SK-N-SH treated with all-trans-retinoic acid at 6 μM for 48 hours (cell line): ENCODE measurements at regions not wholly inside any gene's neighbourhood (a gene's known extent, or its start where the extent isn't known, plus 50 kb on each side); places are given as distances from the start of the nearest gene placed in this dataset.

ENCODE experiments used
- ATAC-seq: fragments of 200-7000 bp; cut with Tn5 transposase; 3 replicates; pipeline ENCODE4 v1.9.1; 2020; ENCODE audit warnings: mild to moderate bottlenecking, moderate library complexity
- ARNTL ChIP-seq: fragments of 450-650 bp; formaldehyde crosslinking; IDR thresholded peaks from 2 replicates; pipeline ENCODE4 v1.5.0; 2020; ENCODE audit warnings: low read depth, mild to moderate bottlenecking, moderate library complexity, borderline replicate concordance
- BACH2 ChIP-seq: fragments of 250-450 bp; sonication (Bioruptor Pico); IDR thresholded peaks from 2 replicates; pipeline ENCODE4 v1.9.0; 2021; ENCODE audit warnings: mild to moderate bottlenecking, borderline replicate concordance
- CREB5 ChIP-seq: fragments of 250-450 bp; sonication (Bioruptor Pico); IDR thresholded peaks from 2 replicates; pipeline ENCODE4 v1.5.1; 2020; ENCODE audit warnings: low read depth, mild to moderate bottlenecking, moderate library complexity
- CSDC2 ChIP-seq: fragments of 250-450 bp; sonication (Bioruptor Pico); IDR thresholded peaks from 2 replicates; pipeline ENCODE4 v1.5.0; 2020; ENCODE audit warnings: mild to moderate bottlenecking, moderate library complexity
- CSRNP3 ChIP-seq: fragments of 250-450 bp; sonication (Bioruptor Pico); IDR thresholded peaks from 2 replicates; pipeline ENCODE4 v1.5.1; 2021; ENCODE audit warnings: mild to moderate bottlenecking, moderate library complexity
- ESRRG ChIP-seq: fragments of 250-450 bp; sonication (Bioruptor Pico); IDR thresholded peaks from 2 replicates; pipeline ENCODE4 v1.6.1; 2021; ENCODE audit warnings: mild to moderate bottlenecking
- GLIS3 ChIP-seq: fragments of 250-450 bp; sonication (Bioruptor Pico); IDR thresholded peaks from 2 replicates; pipeline ENCODE4 v1.5.0; 2020; ENCODE audit warnings: mild to moderate bottlenecking, moderate library complexity
- ISL1 ChIP-seq: fragments of 250-450 bp; sonication (Bioruptor Pico); IDR thresholded peaks from 2 replicates; pipeline ENCODE4 v2.1.2; 2022; ENCODE audit warnings: mild to moderate bottlenecking, moderate library complexity
- OSR1 ChIP-seq: fragments of 250-450 bp; sonication (Bioruptor Pico); IDR thresholded peaks from 2 replicates; pipeline ENCODE4 v1.8.0; 2022; ENCODE audit warnings: moderate library complexity, mild to moderate bottlenecking, inconsistent platforms
- POU6F1 ChIP-seq: fragments of 250-450 bp; sonication (Bioruptor Pico); IDR thresholded peaks from 2 replicates; pipeline ENCODE4 v1.8.0; 2021; ENCODE audit warnings: low read depth, mild to moderate bottlenecking, moderate library complexity, borderline replicate concordance
- PPARA ChIP-seq: fragments of 250-450 bp; sonication (Bioruptor Pico); IDR thresholded peaks from 2 replicates; pipeline ENCODE4 v1.5.0; 2020; ENCODE audit warnings: mild to moderate bottlenecking, borderline replicate concordance
- SNAI2 ChIP-seq: fragments of 250-450 bp; sonication (Bioruptor Pico); IDR thresholded peaks from 2 replicates; pipeline ENCODE4 v1.5.0; 2020; ENCODE audit warnings: mild to moderate bottlenecking, moderate library complexity
- TCF4 ChIP-seq: fragments of 250-450 bp; sonication (Bioruptor Pico); IDR thresholded peaks from 2 replicates; pipeline ENCODE4 v1.8.0; 2021; ENCODE audit warnings: mild to moderate bottlenecking, moderate library complexity, borderline replicate concordance
- TOX ChIP-seq: fragments of 250-450 bp; sonication (Bioruptor Pico); IDR thresholded peaks from 2 replicates; pipeline ENCODE4 v1.8.0; 2021; ENCODE audit warnings: mild to moderate bottlenecking, moderate library complexity, borderline replicate concordance
- TSHZ2 ChIP-seq: fragments of 250-450 bp; sonication (Bioruptor Pico); IDR thresholded peaks from 2 replicates; pipeline ENCODE4 v1.5.0; 2020; ENCODE audit warnings: mild to moderate bottlenecking, moderate library complexity
- ZC3H10 ChIP-seq: fragments of 250-450 bp; sonication (Bioruptor Pico); IDR thresholded peaks from 2 replicates; pipeline ENCODE4 v1.5.1; 2021; ENCODE audit warnings: mild to moderate bottlenecking, moderate library complexity
- ZFP3 ChIP-seq: fragments of 250-450 bp; sonication (Bioruptor Pico); IDR thresholded peaks from 2 replicates; pipeline ENCODE4 v1.5.0; 2020; ENCODE audit warnings: mild to moderate bottlenecking, moderate library complexity
- ZFP30 ChIP-seq: fragments of 450-650 bp; formaldehyde crosslinking; IDR thresholded peaks from 2 replicates; pipeline ENCODE4 v1.5.0; 2022; ENCODE audit warnings: mild to moderate bottlenecking, moderate library complexity
- ZNF565 ChIP-seq: fragments of 450-650 bp; formaldehyde crosslinking; conservative IDR thresholded peaks from 2 replicates; pipeline ENCODE4 v1.5.0; 2020; ENCODE audit warnings: low read depth, mild to moderate bottlenecking, moderate library complexity
- ZNF70 ChIP-seq: fragments of 450-650 bp; formaldehyde crosslinking; IDR thresholded peaks from 2 replicates; pipeline ENCODE4 v1.5.0; 2020; ENCODE audit warnings: mild to moderate bottlenecking, moderate library complexity
- ZNF8 ChIP-seq: fragments of 450-650 bp; formaldehyde crosslinking; IDR thresholded peaks from 2 replicates; pipeline ENCODE4 v1.5.0; 2020; ENCODE audit warnings: mild to moderate bottlenecking, moderate library complexity

- ATAC-seq = no peak
- TF ChIP-seq SNAI2 (CRISPR knock-in tag) = no peak
- no peak for TF ChIP-seq CREB5 (CRISPR knock-in tag)
- TF ChIP-seq OSR1 = no peak
Observed at GRCh38 chr2:120504936-120505705, 159.2 kb downstream of the INHBB start.

- ATAC-seq = no peak
- TF ChIP-seq TCF4 (no peak), ZFP3 (CRISPR knock-in tag) (no peak), OSR1 (no peak), ZNF565 (CRISPR knock-in tag) (no peak), ARNTL (CRISPR knock-in tag) (no peak), TOX (CRISPR knock-in tag) (no peak), GLIS3 (no peak), PPARA (CRISPR knock-in tag) (no peak), TSHZ2 (no peak), ZC3H10 (CRISPR knock-in tag) (no peak), ZNF8 (CRISPR knock-in tag) (no peak), ZNF70 (no peak), CSRNP3 (CRISPR knock-in tag) (no peak), ISL1 (CRISPR knock-in tag) (no peak), SNAI2 (CRISPR knock-in tag) (no peak), CSDC2 (CRISPR knock-in tag) (no peak), ZFP30 (no peak)
- TF ChIP-seq, all 23 proteins: peak for 0
Observed at GRCh38 chr2:120508567-120509041, 162.7 kb downstream of the INHBB start.

GRCh38 chr2:120509213-120509815, 163.4 kb downstream of the INHBB start:
- no peak for ATAC-seq
- no peak for TF ChIP-seq CREB5 (CRISPR knock-in tag)
- no peak for TF ChIP-seq ZFP30
- TF ChIP-seq GLIS3 = no peak
- TF ChIP-seq TOX (CRISPR knock-in tag) = no peak
- no peak for TF ChIP-seq TCF4
- no peak for TF ChIP-seq ESRRG
- TF ChIP-seq ZFP3 (CRISPR knock-in tag) = no peak
- TF ChIP-seq ISL1 (CRISPR knock-in tag) = no peak
- no peak for TF ChIP-seq OSR1
- TF ChIP-seq SNAI2 (CRISPR knock-in tag) = no peak
- no peak for TF ChIP-seq BACH2 (CRISPR knock-in tag)
- TF ChIP-seq POU6F1 (CRISPR knock-in tag) = no peak
- TF ChIP-seq, all 23 proteins: peak for 0
